Endothelial cell of umbilical vein (primary cell): ENCODE measurements at regions not wholly inside any gene's neighbourhood (a gene's known extent, or its start where the extent isn't known, plus 50 kb on each side); places are given as distances from the start of the nearest gene placed in this dataset.

Experiments used
- EZH2 ChIP-seq: IDR thresholded peaks from 2 replicates; pipeline ENCODE4 v1.6.1; 2012; ENCODE audit warnings: borderline replicate concordance, low read depth, mild to moderate bottlenecking, moderate library complexity, low read length, inconsistent platforms; ENCODE audit not compliant: severe bottlenecking
- JUN ChIP-seq: IDR thresholded peaks from 2 replicates; pipeline ENCODE4 v1.6.1; 2011; ENCODE audit warnings: borderline replicate concordance, low read depth; ENCODE audit not compliant: insufficient read length, insufficient read depth
- POLR2A ChIP-seq: IDR thresholded peaks from 2 replicates; pipeline ENCODE4 v1.6.1; 2012; ENCODE audit warnings: low read depth, mild to moderate bottlenecking, control low read depth, low read length
- TF ChIP-seq, protein P1 (sequence below), 2 donors: IDR thresholded peaks; 1 replicate in 1 of 2; 2 replicates in 1 of 2; pipeline ENCODE4 v1.5.1; 2011; ENCODE audit warnings: low read length in 2 of 2, mild to moderate bottlenecking in 2 of 2, moderate library complexity in 2 of 2, control low read depth in 1 of 2, inconsistent platforms in 1 of 2, low read depth in 1 of 2; ENCODE audit not compliant: insufficient read depth in 1 of 2; ENCODE audit errors: extremely low read depth in 1 of 2

DNA sequence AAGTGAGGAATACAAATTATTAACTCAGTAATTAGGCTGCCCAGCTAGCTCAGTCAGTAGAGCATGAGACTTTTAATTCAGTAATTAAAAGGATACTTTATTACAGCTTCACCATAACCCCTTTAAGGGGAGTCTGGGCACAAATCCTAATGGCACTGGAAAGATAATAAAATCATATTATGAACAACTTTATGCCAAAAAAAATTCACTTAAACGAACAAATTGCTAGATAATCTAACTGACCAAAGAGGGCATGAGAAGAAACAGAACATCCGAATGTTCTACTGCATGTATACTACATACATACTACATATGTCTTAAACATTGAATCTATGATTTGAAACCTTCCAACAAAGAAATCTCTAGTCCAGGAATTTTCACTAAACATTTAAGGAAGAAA is 159.5 kb downstream of the CYP26B1 start:
- no peak for TF ChIP-seq JUN
- TF ChIP-seq, protein P1, sequence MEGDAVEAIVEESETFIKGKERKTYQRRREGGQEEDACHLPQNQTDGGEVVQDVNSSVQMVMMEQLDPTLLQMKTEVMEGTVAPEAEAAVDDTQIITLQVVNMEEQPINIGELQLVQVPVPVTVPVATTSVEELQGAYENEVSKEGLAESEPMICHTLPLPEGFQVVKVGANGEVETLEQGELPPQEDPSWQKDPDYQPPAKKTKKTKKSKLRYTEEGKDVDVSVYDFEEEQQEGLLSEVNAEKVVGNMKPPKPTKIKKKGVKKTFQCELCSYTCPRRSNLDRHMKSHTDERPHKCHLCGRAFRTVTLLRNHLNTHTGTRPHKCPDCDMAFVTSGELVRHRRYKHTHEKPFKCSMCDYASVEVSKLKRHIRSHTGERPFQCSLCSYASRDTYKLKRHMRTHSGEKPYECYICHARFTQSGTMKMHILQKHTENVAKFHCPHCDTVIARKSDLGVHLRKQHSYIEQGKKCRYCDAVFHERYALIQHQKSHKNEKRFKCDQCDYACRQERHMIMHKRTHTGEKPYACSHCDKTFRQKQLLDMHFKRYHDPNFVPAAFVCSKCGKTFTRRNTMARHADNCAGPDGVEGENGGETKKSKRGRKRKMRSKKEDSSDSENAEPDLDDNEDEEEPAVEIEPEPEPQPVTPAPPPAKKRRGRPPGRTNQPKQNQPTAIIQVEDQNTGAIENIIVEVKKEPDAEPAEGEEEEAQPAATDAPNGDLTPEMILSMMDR (IDR thresholded peaks at IDR 0.05; ENCODE audit: extremely low read depth in 1 of 2, insufficient read depth in 1 of 2, low read depth in 1 of 2, low read length in 2 of 2): no peak
- no peak for TF ChIP-seq POLR2A
- no peak for TF ChIP-seq EZH2
